ENCODE measurements at regions not wholly inside any gene's neighbourhood (a gene's known extent, or its start where the extent isn't known, plus 50 kb on each side); places are given as distances from the start of the nearest gene placed in this dataset.

- no peak for DNase-seq (ENCODE audit: low read depth in 1 of 2, low spot score in 1 of 2)
- no peak for TF ChIP-seq JUND (IDR thresholded peaks at IDR 0.05; ENCODE audit: low read depth)
- in situ Hi-C loops (cut with HindIII; ENCODE audit: low pct_unique_long_range_greater_than_20kb, low sequenced_read_pairs): no loop called here
Observed at GRCh38 chr5:4007001-4007400, 411.4 kb downstream of the IRX1 start.

DNA sequence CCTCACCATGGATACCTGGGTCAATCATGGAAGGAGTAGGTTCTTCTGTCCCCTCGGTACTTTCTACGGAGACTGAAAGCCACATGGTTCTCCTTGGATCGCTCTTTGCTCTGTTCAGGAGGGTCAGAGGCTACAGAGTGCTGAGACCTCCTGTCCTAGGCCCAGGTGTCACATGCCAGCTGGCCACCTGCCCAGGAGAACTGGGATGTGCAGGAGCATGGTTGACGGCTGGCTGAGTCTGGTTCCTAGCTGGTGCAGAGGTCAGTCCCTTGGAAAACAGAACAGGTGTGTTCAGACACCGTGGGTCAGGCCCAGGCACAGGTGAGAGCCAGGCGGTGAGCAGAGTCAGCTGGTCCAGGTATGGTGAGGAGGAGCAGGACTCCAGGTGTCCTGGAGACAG lies 416.3 kb downstream of the IRX1 start:
- no peak for TF ChIP-seq JUND (IDR thresholded peaks at IDR 0.05; ENCODE audit: low read depth)
- in situ Hi-C loops (cut with HindIII; ENCODE audit: low pct_unique_long_range_greater_than_20kb, low sequenced_read_pairs): no loop called here
- no peak for DNase-seq (ENCODE audit: low read depth in 1 of 2, low spot score in 1 of 2)

- no peak for TF ChIP-seq JUND (IDR thresholded peaks at IDR 0.05; ENCODE audit: low read depth)
- no peak for DNase-seq (ENCODE audit: low read depth in 1 of 2, low spot score in 1 of 2)
- in situ Hi-C loops (cut with HindIII; ENCODE audit: low pct_unique_long_range_greater_than_20kb, low sequenced_read_pairs): no loop called here
Observed at GRCh38 chr5:4013106-4013898, 417.7 kb downstream of the IRX1 start.

DNA sequence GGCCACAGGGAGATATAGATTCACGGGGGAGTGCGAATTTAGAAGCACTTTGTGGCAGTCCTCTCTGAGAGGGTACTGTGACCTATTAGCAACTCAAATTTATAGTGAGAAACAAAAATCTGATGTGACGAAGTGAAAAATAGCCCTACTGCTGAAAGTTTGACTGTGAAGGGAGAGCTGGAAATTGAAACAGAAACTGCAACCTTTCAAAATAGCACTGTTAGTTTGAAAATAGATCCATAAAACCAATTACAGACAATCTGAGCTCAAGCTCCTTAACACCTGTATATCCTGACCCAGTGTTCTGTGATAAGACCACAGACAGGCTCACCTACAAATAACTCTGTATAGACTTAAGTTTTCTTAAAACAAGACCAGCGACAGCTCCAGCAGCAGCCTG lies 420.1 kb downstream of the IRX1 start:
- in situ Hi-C loops (cut with HindIII; ENCODE audit: low pct_unique_long_range_greater_than_20kb, low sequenced_read_pairs): no loop called here
- no peak for DNase-seq (ENCODE audit: low read depth in 1 of 2, low spot score in 1 of 2)
- no peak for TF ChIP-seq JUND (IDR thresholded peaks at IDR 0.05; ENCODE audit: low read depth)

DNA sequence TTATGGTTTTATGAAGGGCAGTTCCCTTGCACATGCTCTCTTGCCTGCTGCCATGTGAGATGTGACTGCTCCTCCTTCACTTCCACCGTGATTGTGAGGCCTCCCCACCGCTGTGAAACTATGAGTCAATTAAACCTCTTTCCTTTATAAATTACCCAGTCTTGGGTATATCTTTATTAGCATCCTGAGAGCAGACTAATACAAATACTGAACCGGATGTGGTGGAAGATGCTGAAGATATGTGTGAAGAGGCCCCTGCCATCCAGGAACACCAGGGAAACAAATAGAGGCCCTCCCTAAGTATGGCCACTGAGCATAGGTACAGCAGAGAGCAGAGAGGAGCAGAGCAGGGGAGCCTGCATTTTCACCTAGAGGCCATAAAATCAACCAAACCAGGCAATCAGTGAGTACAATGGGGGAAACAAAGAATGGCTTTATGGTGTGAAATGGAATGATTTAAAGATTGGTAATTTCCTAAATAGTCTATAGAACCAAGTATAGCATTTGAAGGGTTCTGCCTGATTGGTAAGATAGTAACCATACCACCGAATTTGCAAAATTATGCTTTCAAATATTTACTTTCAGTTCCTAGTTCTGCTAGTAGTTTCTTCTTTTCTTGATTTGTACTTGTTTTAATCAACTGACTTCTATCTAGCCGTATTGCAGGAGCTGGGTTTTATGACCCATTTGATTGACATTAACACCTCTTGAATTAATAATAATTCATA lies 421.6 kb downstream of the IRX1 start:
- DNase-seq (ENCODE audit: low read depth in 1 of 2, low spot score in 1 of 2): no peak
- TF ChIP-seq JUND (IDR thresholded peaks at IDR 0.05; ENCODE audit: low read depth): no peak
- in situ Hi-C loops (cut with HindIII; ENCODE audit: low pct_unique_long_range_greater_than_20kb, low sequenced_read_pairs): no loop called here

DNA sequence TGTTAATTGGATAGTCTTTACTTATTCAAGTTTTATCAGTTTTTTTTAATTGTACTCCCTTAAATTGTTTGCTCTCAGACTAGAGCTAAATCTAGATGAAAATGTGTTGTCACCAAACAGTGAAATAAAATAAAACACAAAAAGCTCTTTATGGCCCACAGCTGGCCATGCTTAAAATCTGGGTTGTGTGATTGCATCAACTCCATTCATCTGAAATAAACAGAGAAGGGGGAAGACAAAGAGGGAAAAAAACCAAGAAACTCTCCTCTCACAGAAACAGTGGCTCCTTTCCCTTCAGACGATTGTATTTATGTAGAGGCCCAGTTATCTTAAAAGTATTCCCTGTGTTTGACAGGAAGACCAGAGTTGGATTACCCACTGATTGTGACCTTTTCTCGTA lies 422.4 kb downstream of the IRX1 start:
- in situ Hi-C loops (cut with HindIII; ENCODE audit: low pct_unique_long_range_greater_than_20kb, low sequenced_read_pairs): no loop called here
- no peak for TF ChIP-seq JUND (IDR thresholded peaks at IDR 0.05; ENCODE audit: low read depth)
- no peak for DNase-seq (ENCODE audit: low read depth in 1 of 2, low spot score in 1 of 2)

DNA sequence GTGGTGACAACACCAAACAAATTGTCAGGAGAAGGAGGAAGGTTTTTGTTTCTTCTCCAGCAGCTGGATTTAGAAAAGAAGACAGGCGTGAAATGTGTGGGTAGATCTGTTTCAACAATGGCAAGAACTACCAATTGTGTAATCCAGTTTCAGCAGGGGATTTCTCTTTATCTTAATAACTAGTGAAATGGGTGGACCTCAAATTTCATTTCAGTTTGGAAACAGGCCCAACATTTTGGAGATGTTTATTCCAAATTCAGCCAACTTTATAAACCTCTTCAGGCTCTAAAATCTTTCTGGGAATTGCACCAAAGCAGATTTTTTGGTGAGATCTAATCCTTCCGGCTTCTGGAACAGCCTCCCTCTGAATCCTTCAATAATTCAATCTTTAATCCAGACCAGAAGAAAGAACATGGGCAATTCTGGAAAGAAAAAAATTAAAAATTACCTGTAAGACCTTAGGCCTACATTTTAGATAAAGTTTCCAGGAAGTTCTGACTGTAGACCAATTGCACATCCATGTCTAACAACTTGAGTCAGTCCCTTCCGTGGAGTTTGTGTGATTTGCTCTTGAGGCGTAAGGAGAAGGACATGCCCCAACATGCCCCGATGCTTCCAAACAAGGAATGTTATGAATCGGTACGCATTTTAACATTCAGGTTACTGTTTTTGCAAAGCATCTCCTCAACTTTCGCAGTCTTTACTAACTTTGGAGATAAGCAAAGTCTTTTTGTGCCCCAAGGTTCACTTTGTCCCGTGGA lies 423.6 kb downstream of the IRX1 start:
- no peak for TF ChIP-seq JUND (IDR thresholded peaks at IDR 0.05; ENCODE audit: low read depth)
- in situ Hi-C loops (cut with HindIII; ENCODE audit: low pct_unique_long_range_greater_than_20kb, low sequenced_read_pairs): no loop called here
- DNase-seq (ENCODE audit: low read depth in 1 of 2, low spot score in 1 of 2): peak in 1 of 2 experiments; percentile 12

GRCh38 chr5:4019841-4020240 lies 424.2 kb downstream of the IRX1 start:
- no peak for DNase-seq (ENCODE audit: low read depth in 1 of 2, low spot score in 1 of 2)
- in situ Hi-C loops (cut with HindIII; ENCODE audit: low pct_unique_long_range_greater_than_20kb, low sequenced_read_pairs): no loop called here
- no peak for TF ChIP-seq JUND (IDR thresholded peaks at IDR 0.05; ENCODE audit: low read depth)

DNA sequence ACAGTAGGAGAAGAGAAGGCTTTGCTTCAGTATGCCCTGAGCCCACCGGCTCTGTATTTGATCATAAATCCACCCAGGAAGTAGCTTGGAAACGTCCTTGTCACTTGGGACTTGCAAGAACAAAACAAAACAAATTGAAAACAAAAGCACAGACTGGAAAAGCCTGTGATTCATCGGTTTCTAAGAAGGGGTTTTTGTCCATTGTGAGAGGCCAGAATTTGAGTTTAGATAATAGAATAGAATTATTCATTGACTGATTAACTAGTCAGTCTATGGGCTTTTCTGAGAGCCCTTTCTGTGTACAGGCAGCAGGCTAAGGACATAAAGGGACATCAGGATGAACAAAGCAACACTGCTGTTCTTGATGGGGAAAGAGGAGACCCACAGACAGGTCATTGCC lies 424.8 kb downstream of the IRX1 start:
- DNase-seq (ENCODE audit: low read depth in 1 of 2, low spot score in 1 of 2): no peak
- in situ Hi-C loops (cut with HindIII; ENCODE audit: low pct_unique_long_range_greater_than_20kb, low sequenced_read_pairs): no loop called here
- TF ChIP-seq JUND (IDR thresholded peaks at IDR 0.05; ENCODE audit: low read depth): no peak

- no peak for DNase-seq (ENCODE audit: low read depth in 1 of 2, low spot score in 1 of 2)
- in situ Hi-C loops (cut with HindIII; ENCODE audit: low pct_unique_long_range_greater_than_20kb, low sequenced_read_pairs): no loop called here
- TF ChIP-seq JUND (IDR thresholded peaks at IDR 0.05; ENCODE audit: low read depth): no peak
Observed at GRCh38 chr5:4022056-4022670, 426.5 kb downstream of the IRX1 start.

DNA sequence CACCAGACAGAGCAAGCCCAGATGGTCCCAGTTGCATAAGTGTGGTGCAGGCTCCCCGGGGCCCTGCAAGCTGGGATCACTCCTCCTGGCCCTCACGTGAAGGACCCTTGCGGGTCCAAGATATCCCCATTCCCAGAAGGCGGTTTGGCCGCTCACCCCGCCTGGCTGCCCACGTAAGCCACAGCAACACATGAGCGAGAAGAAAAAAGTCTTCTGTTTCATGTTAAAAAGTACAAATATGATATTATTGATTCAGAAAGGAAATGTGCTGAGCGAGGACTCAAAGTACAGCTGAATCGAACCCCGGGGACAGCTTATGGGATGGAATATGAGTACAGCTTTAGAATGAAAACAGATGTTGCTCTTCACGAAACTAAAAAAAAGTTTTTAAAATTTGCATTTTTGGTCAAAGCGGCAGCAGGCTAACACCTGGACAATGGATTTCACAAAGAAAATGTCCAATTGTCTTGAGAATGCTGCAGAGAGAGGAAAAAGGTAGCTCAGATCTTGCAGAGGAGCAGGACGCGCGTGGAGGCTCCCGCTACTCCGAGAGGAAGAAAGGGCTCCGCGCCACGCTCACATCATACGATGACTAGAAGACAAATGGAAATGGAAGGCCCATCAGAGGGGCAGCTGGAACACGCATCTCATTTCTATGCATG lies 427.6 kb downstream of the IRX1 start:
- no peak for TF ChIP-seq JUND (IDR thresholded peaks at IDR 0.05; ENCODE audit: low read depth)
- no peak for DNase-seq (ENCODE audit: low read depth in 1 of 2, low spot score in 1 of 2)
- in situ Hi-C loops (cut with HindIII; ENCODE audit: low pct_unique_long_range_greater_than_20kb, low sequenced_read_pairs): no loop called here

DNA sequence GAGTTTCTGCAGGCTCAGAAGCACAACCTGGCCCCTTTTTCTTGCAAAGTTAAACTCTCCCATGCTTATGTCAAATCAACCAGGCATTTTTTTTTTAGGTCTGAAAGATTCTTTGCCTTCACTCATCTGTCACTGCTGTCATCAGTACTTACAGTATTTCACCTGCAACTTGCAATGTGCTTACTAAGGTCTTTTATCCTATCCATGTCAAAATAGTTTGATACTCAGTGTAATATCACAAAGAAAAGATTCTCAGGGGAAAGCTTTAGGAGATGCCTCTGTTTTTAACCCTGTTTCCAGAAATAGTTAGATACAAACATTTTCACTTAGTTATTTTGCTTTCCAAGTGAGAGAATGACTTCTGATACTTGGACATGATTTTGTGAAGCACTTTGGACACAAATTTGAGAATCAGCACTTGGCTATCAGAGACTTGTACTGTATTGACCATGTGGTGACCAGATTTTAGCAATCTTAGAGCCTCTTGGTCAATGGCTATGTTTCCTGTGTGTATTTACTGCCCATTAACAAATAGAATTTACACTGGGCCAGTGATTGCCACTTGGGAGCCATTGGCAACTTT lies 428.2 kb downstream of the IRX1 start:
- no peak for TF ChIP-seq JUND (IDR thresholded peaks at IDR 0.05; ENCODE audit: low read depth)
- DNase-seq (ENCODE audit: low read depth in 1 of 2, low spot score in 1 of 2): no peak
- in situ Hi-C loops (cut with HindIII; ENCODE audit: low pct_unique_long_range_greater_than_20kb, low sequenced_read_pairs): no loop called here
